GM21515 (cell line): ENCODE measurements at regions not wholly inside any gene's neighbourhood (a gene's known extent, or its start where the extent isn't known, plus 50 kb on each side); places are given as distances from the start of the nearest gene placed in this dataset.

Source experiments
- ATAC-seq: cut with Tn5 transposase; IDR thresholded peaks from one replicate; pipeline ENCODE4 v1.9.1; 2021; ENCODE audit not compliant: unreplicated experiment

DNA sequence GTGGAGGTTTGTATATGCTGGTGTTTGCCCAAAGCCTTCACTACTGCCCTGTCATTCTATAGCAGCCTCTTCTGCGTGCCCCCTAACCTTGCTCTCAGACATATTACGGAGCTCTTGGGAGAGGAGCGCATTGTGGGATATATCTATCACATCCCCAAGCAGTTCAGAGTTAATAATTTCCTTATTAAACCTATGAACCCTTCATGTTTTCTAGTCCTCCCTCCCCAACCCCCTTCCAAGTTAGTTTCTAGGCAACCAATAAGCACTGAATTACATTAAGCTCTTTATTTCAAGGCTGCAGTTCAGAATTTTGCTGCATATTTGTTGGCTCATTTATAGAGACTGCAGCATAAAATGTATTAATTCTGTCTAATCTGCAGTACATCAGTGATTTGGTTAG lies 57.3 kb upstream of the GRM7 start:
- no peak for ATAC-seq

DNA sequence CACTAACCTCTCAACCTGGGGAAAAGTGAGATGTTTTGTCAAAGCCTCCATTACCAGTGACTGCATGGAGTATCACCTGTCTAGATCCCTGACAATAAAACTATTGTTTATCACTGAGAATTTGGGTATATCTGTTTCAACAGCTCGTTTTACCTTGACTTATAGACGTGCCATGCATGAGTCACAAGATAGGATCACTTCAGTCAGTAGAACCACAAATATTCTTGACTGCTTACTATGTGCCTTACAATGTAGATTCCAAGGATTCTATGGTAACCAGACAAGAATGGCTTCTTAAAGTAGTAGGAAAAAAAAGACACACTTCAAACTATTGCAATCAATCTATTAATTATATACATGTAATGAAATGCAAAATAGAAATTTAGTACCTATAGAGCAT lies 55.7 kb upstream of the GRM7 start:
- no peak for ATAC-seq

GRCh38 chr3:6806991-6807390 lies 53.9 kb upstream of the GRM7 start:
- ATAC-seq = no peak

- no peak for ATAC-seq
These were observed 52.8 kb upstream of the GRM7 start for GRCh38 chr3:6807967-6808588.

GRCh38 chr3:6809349-6809748 lies 51.6 kb upstream of the GRM7 start:
- no peak for ATAC-seq
